Activated B cell treated with CpG ODN at 0.5 μM for 24 hours (primary cell): ENCODE measurements at regions not wholly inside any gene's neighbourhood (a gene's known extent, or its start where the extent isn't known, plus 50 kb on each side); places are given as distances from the start of the nearest gene placed in this dataset.
A peak's percentile ranks its signal among the peaks of the same experiment; 100 is the strongest.
"Not testable (repeated sequence)": the region's sequence is repeated elsewhere in the genome, so short reads cannot be mapped to it uniquely, and the experiment has no call there.

Source experiments
- ATAC-seq: fragments of 200-7000 bp; cut with Tn5 transposase; one replicate; pipeline ENCODE4 v1.10.0; 2021; ENCODE audit warnings: low read depth, mild to moderate bottlenecking, moderate library complexity
- CTCF ChIA-PET: fragments of 350-600 bp; sonication (Branson Sonifier 250); formaldehyde crosslinking; loops from one replicate; lab custom pipeline; 2021; ENCODE audit warnings: antibody characterized with exemption; lab: Charles Lee
- POLR2A ChIA-PET: fragments of 350-600 bp; sonication (Branson Sonifier 250); formaldehyde crosslinking; loops from one replicate; lab custom pipeline; 2021; ENCODE audit warnings: antibody characterized with exemption; lab: Charles Lee
- DNase-seq: peaks from one replicate; pipeline ENCODE4 v3.0.0; 2022
- H3K27ac Mint-ChIP-seq: one replicate; pipeline ENCODE4 v1.8.0; 2020; ENCODE audit warnings: mixed read lengths
- H3K27me3 Mint-ChIP-seq: one replicate; pipeline ENCODE4 v1.8.0; 2021; ENCODE audit warnings: mixed read lengths
- H3K36me3 Mint-ChIP-seq: one replicate; pipeline ENCODE4 v1.8.0; 2021; ENCODE audit warnings: low read depth, mixed read lengths
- H3K4me1 Mint-ChIP-seq: one replicate; pipeline ENCODE4 v1.8.0; 2021; ENCODE audit warnings: mixed read lengths
- H3K4me3 Mint-ChIP-seq: one replicate; pipeline ENCODE4 v1.8.0; 2020; ENCODE audit warnings: mild to moderate bottlenecking, mixed read lengths
- H3K9me3 Mint-ChIP-seq: one replicate; pipeline ENCODE4 v1.8.0; 2020; ENCODE audit warnings: mixed read lengths
- intact Hi-C: fragments of 100-400 bp; cut with micrococcal nuclease; formaldehyde crosslinking; loops from one replicate; pipeline ENCODE4 v1.15.1; 2024

DNA sequence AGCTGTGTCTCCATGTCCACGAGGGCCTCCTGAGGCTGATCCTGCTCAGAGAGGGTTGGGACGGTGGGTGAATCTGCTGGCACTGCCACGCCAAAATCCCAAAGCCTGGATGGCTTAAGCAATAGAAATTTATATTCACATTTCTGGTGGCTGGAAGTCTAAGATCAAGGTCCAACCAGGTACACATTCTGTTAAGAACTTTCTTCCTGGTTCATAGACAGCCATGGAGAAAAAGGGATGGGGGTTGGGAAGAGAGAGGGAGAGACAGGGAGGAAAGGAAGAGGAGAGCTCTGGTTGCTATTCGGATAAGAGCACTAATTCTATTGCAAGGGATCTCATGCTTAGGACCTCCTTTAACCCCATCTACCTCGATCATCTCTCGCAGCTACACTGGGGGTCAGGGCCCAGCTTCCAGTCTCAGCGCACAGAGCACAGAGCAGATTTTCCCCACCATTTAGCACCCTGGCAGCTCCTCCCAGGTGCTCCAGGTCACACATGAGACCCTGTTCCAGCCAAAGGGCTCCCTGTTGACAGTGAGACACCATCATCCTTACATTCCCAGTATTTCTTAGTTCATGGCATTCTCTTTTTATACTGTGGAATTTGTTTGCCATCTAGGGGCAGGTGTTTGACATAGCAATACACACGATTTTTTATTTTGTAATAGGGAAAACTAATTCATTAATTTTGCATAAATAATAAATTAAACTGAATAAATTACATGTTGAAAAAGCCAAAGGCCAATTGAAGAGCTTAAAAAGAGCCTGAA lies 615.6 kb downstream of the RPIA start:
- H3K4me3 Mint-ChIP-seq, H3K27ac Mint-ChIP-seq, H3K4me1 Mint-ChIP-seq, H3K36me3 Mint-ChIP-seq, H3K9me3 Mint-ChIP-seq, POLR2A ChIA-PET, H3K27me3 Mint-ChIP-seq, DNase-seq, CTCF ChIA-PET, intact Hi-C loops, ATAC-seq: not testable (repeated sequence)

DNA sequence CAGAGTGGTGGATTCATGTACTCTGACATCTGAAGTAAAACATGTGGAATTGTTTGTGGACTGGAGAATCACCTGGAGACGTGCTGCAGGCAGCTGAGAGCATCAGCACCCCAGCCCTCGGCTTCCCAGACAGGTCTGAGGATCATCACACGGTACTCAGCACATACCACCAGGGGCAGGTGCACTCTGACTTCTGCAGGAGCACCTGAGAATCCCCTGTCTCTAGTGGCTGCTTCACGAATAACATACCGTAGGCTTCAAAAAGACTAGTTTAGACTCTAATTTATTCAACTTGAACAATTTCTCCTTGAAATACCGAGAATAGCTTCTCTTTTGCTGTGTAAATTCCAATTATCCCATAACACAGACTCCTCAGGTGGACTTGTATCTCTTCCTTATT lies 627.5 kb downstream of the RPIA start:
- H3K4me3 Mint-ChIP-seq, H3K9me3 Mint-ChIP-seq, H3K36me3 Mint-ChIP-seq, H3K27ac Mint-ChIP-seq, H3K4me1 Mint-ChIP-seq, intact Hi-C loops, DNase-seq, CTCF ChIA-PET, POLR2A ChIA-PET, H3K27me3 Mint-ChIP-seq: not testable (repeated sequence)
- peak; percentile 54 for ATAC-seq

GRCh38 chr2:89325894-89326293 lies 634.4 kb downstream of the RPIA start:
- H3K36me3 Mint-ChIP-seq, DNase-seq, H3K27ac Mint-ChIP-seq, POLR2A ChIA-PET, H3K4me1 Mint-ChIP-seq, H3K9me3 Mint-ChIP-seq, H3K27me3 Mint-ChIP-seq, CTCF ChIA-PET, H3K4me3 Mint-ChIP-seq, intact Hi-C loops: not testable (repeated sequence)
- peak; percentile 49 for ATAC-seq

DNA sequence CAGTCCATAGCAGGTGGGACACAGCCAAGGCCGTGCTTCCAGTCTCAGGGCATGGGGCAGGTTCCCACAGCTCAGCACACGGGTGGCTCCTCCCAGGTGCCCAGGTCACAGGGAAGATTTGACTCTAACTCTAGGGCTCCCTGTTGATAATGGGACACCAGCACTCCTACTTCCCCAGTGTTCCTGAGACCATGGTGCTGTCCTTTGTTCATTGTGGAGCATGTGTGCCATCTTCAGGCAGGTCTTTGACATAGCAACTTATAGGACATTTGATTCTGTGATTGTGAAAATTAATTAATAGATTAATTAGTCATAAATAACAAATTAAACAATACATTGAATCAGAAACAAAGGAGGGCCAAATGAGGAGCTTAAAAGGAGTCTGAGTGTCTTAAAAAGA lies 635.0 kb downstream of the RPIA start:
- H3K4me1 Mint-ChIP-seq, H3K27me3 Mint-ChIP-seq, intact Hi-C loops, H3K4me3 Mint-ChIP-seq, CTCF ChIA-PET, H3K9me3 Mint-ChIP-seq, DNase-seq, H3K27ac Mint-ChIP-seq, POLR2A ChIA-PET, H3K36me3 Mint-ChIP-seq: not testable (repeated sequence)
- ATAC-seq, result peak; percentile 62

GRCh38 chr2:89328790-89329189 lies 637.3 kb downstream of the RPIA start:
- CTCF ChIA-PET, DNase-seq, POLR2A ChIA-PET, H3K4me1 Mint-ChIP-seq, H3K27ac Mint-ChIP-seq, ATAC-seq, H3K36me3 Mint-ChIP-seq, H3K4me3 Mint-ChIP-seq, H3K9me3 Mint-ChIP-seq, intact Hi-C loops, H3K27me3 Mint-ChIP-seq: not testable (repeated sequence)
